GM20000 (cell line): ENCODE measurements at regions not wholly inside any gene's neighbourhood (a gene's known extent, or its start where the extent isn't known, plus 50 kb on each side); places are given as distances from the start of the nearest gene placed in this dataset.

ENCODE experiments used
- DNase-seq: peaks from one replicate; pipeline ENCODE4 v3.0.0; 2012; ENCODE audit warnings: low spot score
- CTCF ChIP-seq: IDR thresholded peaks from 2 replicates; pipeline ENCODE4 v1.5.1; 2012; ENCODE audit warnings: mild to moderate bottlenecking, control low read depth; ENCODE audit errors: extremely low read depth, missing control alignments

DNA sequence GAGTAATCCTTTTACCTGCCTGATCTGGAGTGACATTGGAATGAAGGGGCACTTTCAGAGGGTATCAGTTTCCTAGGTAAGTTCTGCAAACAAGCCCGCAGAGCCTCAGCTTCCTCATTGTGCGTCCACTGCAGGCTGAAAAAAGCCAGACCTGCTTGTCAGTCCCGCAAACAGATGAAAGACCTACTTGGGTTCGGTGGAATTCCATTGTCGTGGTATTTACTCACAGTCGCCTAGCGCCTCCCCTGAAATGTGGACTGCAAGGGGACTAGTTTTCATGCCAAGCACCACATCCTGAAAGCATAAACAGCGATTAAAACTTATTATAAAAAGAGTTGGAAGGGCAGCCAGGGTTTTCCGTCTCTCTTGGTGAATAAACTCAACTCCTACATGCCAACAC is 121.5 kb downstream of the PAX1 start:
- no peak for DNase-seq
- no peak for TF ChIP-seq CTCF

- no peak for TF ChIP-seq CTCF
- no peak for DNase-seq
Measured at GRCh38 chr20:21821358-21821757, 115.9 kb downstream of the PAX1 start.

DNA sequence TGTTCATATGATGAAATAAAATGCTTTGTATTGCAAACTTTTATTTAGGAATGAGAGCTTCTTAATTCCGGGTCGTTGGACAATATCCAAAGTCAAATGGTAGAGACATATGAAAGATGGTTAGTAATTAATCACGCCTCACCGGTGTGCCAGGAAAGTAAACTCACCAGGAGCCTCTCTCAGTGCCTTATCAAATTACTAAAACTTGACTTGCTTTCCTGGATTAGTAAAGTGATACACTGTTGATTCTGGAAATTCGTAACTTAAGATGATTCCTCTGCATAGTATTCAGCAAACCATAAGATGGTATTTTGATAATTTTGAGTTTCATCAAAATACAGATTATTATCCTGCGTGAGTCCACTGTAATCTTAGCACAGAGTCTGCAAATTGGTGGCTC is 115.2 kb downstream of the PAX1 start:
- no peak for DNase-seq
- no peak for TF ChIP-seq CTCF

- DNase-seq, result no peak
- no peak for TF ChIP-seq CTCF
Measured at GRCh38 chr20:21820045-21820444, 114.6 kb downstream of the PAX1 start.

DNA sequence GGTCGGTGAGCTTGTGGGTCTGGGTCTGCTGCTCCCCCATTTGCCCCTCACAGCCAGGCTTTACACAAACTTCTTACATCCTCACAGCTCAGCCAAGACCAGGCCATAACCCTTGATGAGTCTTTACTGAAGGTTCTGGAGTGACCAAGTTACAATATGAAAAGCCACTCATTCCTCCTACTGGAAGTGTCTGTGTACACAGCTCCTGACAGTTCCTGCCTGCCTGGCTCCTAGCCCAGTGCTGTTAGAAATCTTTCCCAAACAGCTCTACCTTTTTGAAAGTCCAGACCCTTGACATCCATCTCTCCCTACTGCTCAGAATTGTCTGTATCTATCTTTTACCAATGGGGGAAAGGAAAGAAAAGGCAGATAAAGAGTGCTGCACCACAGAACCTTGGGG is 106.9 kb downstream of the PAX1 start:
- no peak for TF ChIP-seq CTCF
- DNase-seq, result no peak

- DNase-seq, result no peak
- TF ChIP-seq CTCF, result no peak
Measured at GRCh38 chr20:21809961-21810523, 104.6 kb downstream of the PAX1 start.

DNA sequence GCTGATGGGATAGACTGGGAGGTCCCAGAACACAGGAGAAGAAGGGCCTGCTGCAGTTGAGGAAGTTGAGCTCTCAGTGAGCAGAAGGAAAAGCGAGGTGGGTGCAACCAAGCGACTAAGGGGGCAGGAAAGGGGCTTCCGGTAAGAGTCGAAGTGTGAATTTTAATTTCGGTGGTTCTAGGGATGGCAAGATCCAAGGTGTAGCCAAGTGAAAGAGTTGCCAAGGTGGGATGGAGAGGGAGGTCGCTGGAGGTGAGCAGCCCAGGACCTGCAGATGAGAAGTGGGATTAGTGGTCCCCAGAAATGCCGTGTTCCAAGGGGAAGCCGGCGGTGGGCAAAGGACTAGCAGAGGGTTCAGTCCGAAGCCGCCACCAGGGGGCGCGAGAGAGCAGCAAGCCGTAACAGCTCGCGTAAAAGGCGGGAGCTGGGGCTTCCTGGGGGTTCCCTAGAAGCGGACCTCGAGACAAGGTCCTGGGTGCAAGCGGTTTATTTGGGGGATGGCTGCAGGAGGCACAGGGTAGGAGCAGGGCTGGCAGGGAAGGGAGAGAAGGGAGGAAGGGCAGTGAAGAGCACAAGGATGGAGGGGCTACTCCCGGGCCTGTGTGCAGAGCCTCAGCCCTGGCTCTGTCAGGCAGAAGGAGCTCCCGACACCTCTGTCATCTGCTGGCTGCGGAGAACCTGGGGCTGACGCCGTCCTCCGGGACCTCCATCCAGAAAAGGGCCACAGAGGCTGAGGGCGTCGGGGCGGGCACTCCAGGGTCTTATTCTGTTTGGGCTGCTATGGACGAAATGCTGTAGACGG is 103.6 kb downstream of the PAX1 start:
- peak; percentile 72 for TF ChIP-seq CTCF
- peak; percentile 46 for DNase-seq
